Ovary (tissue), 7 donors: ENCODE measurements at regions not wholly inside any gene's neighbourhood (a gene's known extent, or its start where the extent isn't known, plus 50 kb on each side); places are given as distances from the start of the nearest gene placed in this dataset.

Experiments used
- DNase-seq, 5 donors: peaks; one replicate each; pipeline ENCODE4 v3.0.0-alpha.2; 2019 to 2020
- H3K27ac ChIP-seq, 2 donors: fragments of 200-600 bp; one replicate each; pipeline versions ENCODE4 v1.5.1 to v1.8.0; 2019 to 2022
- H3K27me3 ChIP-seq: fragments of 200-600 bp; one replicate; pipeline ENCODE4 v1.8.0; 2022
- H3K36me3 ChIP-seq: fragments of 200-600 bp; sonication (generic); one replicate; pipeline ENCODE4 v1.5.1; 2019
- H3K4me1 ChIP-seq: one replicate; pipeline ENCODE4 v1.8.1; 2013; ENCODE audit warnings: mild to moderate bottlenecking, moderate library complexity; ENCODE audit not compliant: insufficient read depth
- H3K4me3 ChIP-seq: fragments of 200-600 bp; sonication (generic); one replicate; pipeline ENCODE4 v1.5.1; 2017
- H3K9me3 ChIP-seq, 2 donors: fragments of 200-600 bp in 1 of 2; sonication (generic) in 1 of 2; one replicate each; pipeline versions ENCODE4 v1.5.1 to v1.8.1; 2013 to 2019; ENCODE audit warnings: mild to moderate bottlenecking in 1 of 2, moderate library complexity in 1 of 2
- CTCF ChIP-seq, 3 donors: fragments of 450-650 bp in 2 of 3; fragments of 200-600 bp in 1 of 3; IDR thresholded peaks; one replicate each; pipeline versions ENCODE4 v1.5.1 to v1.8.0; 2016 to 2022; ENCODE audit warnings: antibody characterized with exemption in 3 of 3, mild to moderate bottlenecking in 1 of 3
- EP300 ChIP-seq: sonication (generic); formaldehyde crosslinking; IDR thresholded peaks from one replicate; pipeline ENCODE4 v1.6.1; 2017; ENCODE audit warnings: antibody characterized with exemption
- POLR2A ChIP-seq: fragments of 450-650 bp; IDR thresholded peaks from one replicate; pipeline ENCODE4 v1.6.1; 2017; ENCODE audit warnings: antibody characterized with exemption, mild to moderate bottlenecking, moderate library complexity
- WGBS, 3 donors: extraction: QIAGEN DNeasy Blood & Tissue Kit in 1 of 3; methylation state at CpG; one replicate each; pipeline versions ENCODE4 v1.1.5 to v1.1.7; 2013 to 2017; 5-methylcytosine and 5-hydroxymethylcytosine counted together
- intact Hi-C, 4 donors: fragments of 100-400 bp; cut with DNase I; formaldehyde crosslinking; loops; one replicate each; pipeline versions ENCODE4 v1.11.0 to v1.15.1; 2022 to 2023
- donor health status: DM: no; HTN: no; CAD: no; lungs with moderate emphysema.
- donor health status: DM: no; HTN: no; CAD: no.
- donor health status: Bipolar disorder and iron deficiency.
- donor health status: DM: no; HTN: no; CAD: no.
- donor health status: DM: yes; HTN: yes; CAD: no.

- Histone ChIP-seq H3K4me1 (no peaks in the 10 kb centered on the region), H3K9me3 (no peaks in the 10 kb centered on the region), H3K36me3 (no peaks in the 10 kb centered on the region), H3K27me3 (no peaks in the 10 kb centered on the region), H3K4me3 (no peak overlapping the region), H3K27ac (no peak overlapping the region)
- intact Hi-C loops, result no loop called here
- TF ChIP-seq CTCF (IDR thresholded peaks at IDR 0.05) (no peak), EP300 (no peak), POLR2A (no peak)
- WGBS, 3 donors, result 84 to 86% (median 85%) methylated on average over 6 of the region's 6 CpGs
- DNase-seq, result no peak
Observed at GRCh38 chr5:14006823-14007520, 62.5 kb upstream of the DNAH5 start.

- WGBS, 3 donors, result 71 to 76% (median 72%) methylated on average over 6 of the region's 6 CpGs
- Histone ChIP-seq H3K4me3 (no peak overlapping the region), H3K27me3 (no peaks in the 10 kb centered on the region), H3K36me3 (no peaks in the 10 kb centered on the region), H3K4me1 (no peaks in the 10 kb centered on the region), H3K9me3 (no peaks in the 10 kb centered on the region), H3K27ac (no peak overlapping the region)
- TF ChIP-seq CTCF (IDR thresholded peaks at IDR 0.05) (no peak), POLR2A (no peak), EP300 (no peak)
- DNase-seq, result no peak
- intact Hi-C loops, result no loop called here
Observed at GRCh38 chr5:14004598-14005394, 60.3 kb upstream of the DNAH5 start.

GRCh38 chr5:14003936-14004335 lies 59.4 kb upstream of the DNAH5 start:
- DNase-seq, result no peak

GRCh38 chr5:14003513-14003912 lies 59.0 kb upstream of the DNAH5 start:
- Histone ChIP-seq H3K9me3 (no peaks in the 10 kb centered on the region), H3K4me3 (no peak overlapping the region), H3K27ac (no peak overlapping the region), H3K36me3 (no peaks in the 10 kb centered on the region), H3K27me3 (no peaks in the 10 kb centered on the region), H3K4me1 (no peaks in the 10 kb centered on the region)
- no peak for DNase-seq
- intact Hi-C loops, result no loop called here
- WGBS, 3 donors, result 90 to 93% (median 91%) methylated on average over 2 of the region's 2 CpGs
- no peak for TF ChIP-seq POLR2A

More at GRCh38 chr5:14003936-14004335, 59.4 kb upstream of the DNAH5 start:
- intact Hi-C loops, result no loop called here
- 68 to 82% (median 79%) methylated on average over 4 of the region's 4 CpGs for WGBS, 3 donors
- Histone ChIP-seq H3K9me3 (no peaks in the 10 kb centered on the region), H3K4me3 (no peak overlapping the region), H3K27ac (no peak overlapping the region), H3K36me3 (no peaks in the 10 kb centered on the region), H3K4me1 (no peaks in the 10 kb centered on the region), H3K27me3 (no peaks in the 10 kb centered on the region)
- TF ChIP-seq EP300 (no peak), POLR2A (no peak)

GRCh38 chr5:13998254-13998653 lies 53.8 kb upstream of the DNAH5 start:
- Histone ChIP-seq H3K4me1 (no peaks in the 10 kb centered on the region), H3K9me3 (peaks cover 0 to 4% of the 10 kb centered on the region in 2 donors), H3K27ac (no peak overlapping the region), H3K27me3 (no peaks in the 10 kb centered on the region), H3K4me3 (no peak overlapping the region), H3K36me3 (no peaks in the 10 kb centered on the region)
- DNase-seq, result no peak
- WGBS, 3 donors, result 60 to 79% (median 60%) methylated on average over 4 of the region's 4 CpGs
- TF ChIP-seq POLR2A (no peak), CTCF (IDR thresholded peaks at IDR 0.05) (no peak), EP300 (no peak)
- intact Hi-C loops, result no loop called here
